Upper lobe of left lung (tissue), 6 donors: ENCODE measurements at regions not wholly inside any gene's neighbourhood (a gene's known extent, or its start where the extent isn't known, plus 50 kb on each side); places are given as distances from the start of the nearest gene placed in this dataset.
A peak's percentile ranks its signal among the peaks of the same experiment; 100 is the strongest.

ENCODE experiments used
- ATAC-seq, 2 donors: fragments of 200-7000 bp; cut with Tn5 transposase; one replicate each; pipeline ENCODE4 v1.9.1; 2022; ENCODE audit warnings: mild to moderate bottlenecking in 2 of 2, moderate library complexity in 2 of 2; ENCODE audit not compliant: low FRiP score in 2 of 2
- DNase-seq, 2 donors: peaks; one replicate each; pipeline ENCODE4 v3.0.0-alpha.2; 2019 to 2020
- H3K27ac ChIP-seq, 4 donors: fragments of 200-600 bp; sonication (generic); one replicate each; pipeline ENCODE4 v1.5.1; 2016 to 2019
- H3K27me3 ChIP-seq, 4 donors: fragments of 200-600 bp; sonication (generic); one replicate each; pipeline ENCODE4 v1.5.1; 2017 to 2019
- H3K36me3 ChIP-seq, 4 donors: fragments of 200-600 bp; sonication (generic); one replicate each; pipeline ENCODE4 v1.5.1; 2016 to 2019
- H3K4me1 ChIP-seq, 4 donors: fragments of 200-600 bp; sonication (generic); one replicate each; pipeline ENCODE4 v1.5.1; 2018 to 2019
- H3K4me3 ChIP-seq, 4 donors: fragments of 200-600 bp; sonication (generic); one replicate each; pipeline ENCODE4 v1.5.1; 2017 to 2019; ENCODE audit warnings: mild to moderate bottlenecking in 2 of 4, moderate library complexity in 1 of 4
- H3K9me3 ChIP-seq, 4 donors: fragments of 200-600 bp; sonication (generic); one replicate each; pipeline ENCODE4 v1.5.1; 2018 to 2019
- EP300 ChIP-seq, 4 donors: sonication (generic); formaldehyde crosslinking; IDR thresholded peaks; one replicate each; pipeline ENCODE4 v1.5.1; 2017; ENCODE audit warnings: antibody characterized with exemption in 4 of 4, control low read depth in 2 of 4
- POLR2A ChIP-seq, 4 donors: fragments of 450-650 bp; IDR thresholded peaks; one replicate each; pipeline ENCODE4 v1.5.1; 2016 to 2017; ENCODE audit warnings: antibody characterized with exemption in 4 of 4, mild to moderate bottlenecking in 2 of 4
- POLR2AphosphoS5 ChIP-seq, 2 donors: sonication (generic); formaldehyde crosslinking; IDR thresholded peaks; one replicate each; pipeline ENCODE4 v1.5.1; 2017; ENCODE audit warnings: antibody characterized with exemption in 2 of 2
- WGBS, 2 donors: methylation state at CpG; one replicate each; pipeline ENCODE4 v1.1.5; 2017 to 2018; 5-methylcytosine and 5-hydroxymethylcytosine counted together
- TF ChIP-seq, protein P1 (sequence below), 6 experiments: fragments of 450-650 bp in 4 of 6; fragments of 200-600 bp in 2 of 6; sonication (generic) in 2 of 6; IDR thresholded peaks; one replicate each; pipeline ENCODE4 v1.5.1; 2016 to 2019; ENCODE audit warnings: antibody characterized with exemption in 6 of 6
- donor health status: DM: no; HTN: no; CAD: no; lungs with moderate emphysema.
- donor health status: DM: no; HTN: yes; CAD: no; lungs with severe emphysema.

DNA sequence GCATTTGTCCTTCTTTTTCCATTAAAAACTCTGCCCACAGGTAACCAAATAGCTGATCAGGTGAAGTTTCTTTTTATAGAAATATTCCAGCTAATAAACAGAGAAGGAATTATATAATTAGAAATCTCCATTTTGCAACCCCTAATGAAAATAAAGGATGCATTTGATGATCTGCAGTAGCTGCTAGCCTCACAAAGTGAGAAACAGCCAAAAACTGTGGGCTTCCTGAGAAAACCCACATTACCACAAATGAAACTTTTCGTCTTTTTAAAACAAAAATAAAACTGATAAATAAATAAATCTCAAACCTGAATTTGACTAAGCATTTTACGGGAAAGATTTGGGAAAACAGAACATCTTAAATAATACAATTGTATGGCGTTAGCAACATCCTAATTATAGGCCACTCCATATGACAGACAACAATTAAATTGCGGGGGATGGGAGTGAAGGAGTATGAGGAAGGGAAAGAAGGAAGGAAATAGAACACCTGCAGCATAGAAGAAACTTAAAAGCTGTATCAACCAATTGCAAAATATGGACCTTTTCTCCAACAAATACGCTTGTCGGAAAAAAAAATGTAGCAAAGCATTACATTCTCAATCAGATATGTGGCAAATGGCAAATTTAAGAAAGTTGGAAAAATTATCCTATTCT, 283.0 kb upstream of the ITGA1 start:
- no peak for TF ChIP-seq POLR2AphosphoS5 (IDR thresholded peaks at IDR 0.05)
- TF ChIP-seq EP300 (IDR thresholded peaks at IDR 0.05): no peak
- TF ChIP-seq POLR2A (IDR thresholded peaks at IDR 0.05): no peak
- TF ChIP-seq, protein P1, sequence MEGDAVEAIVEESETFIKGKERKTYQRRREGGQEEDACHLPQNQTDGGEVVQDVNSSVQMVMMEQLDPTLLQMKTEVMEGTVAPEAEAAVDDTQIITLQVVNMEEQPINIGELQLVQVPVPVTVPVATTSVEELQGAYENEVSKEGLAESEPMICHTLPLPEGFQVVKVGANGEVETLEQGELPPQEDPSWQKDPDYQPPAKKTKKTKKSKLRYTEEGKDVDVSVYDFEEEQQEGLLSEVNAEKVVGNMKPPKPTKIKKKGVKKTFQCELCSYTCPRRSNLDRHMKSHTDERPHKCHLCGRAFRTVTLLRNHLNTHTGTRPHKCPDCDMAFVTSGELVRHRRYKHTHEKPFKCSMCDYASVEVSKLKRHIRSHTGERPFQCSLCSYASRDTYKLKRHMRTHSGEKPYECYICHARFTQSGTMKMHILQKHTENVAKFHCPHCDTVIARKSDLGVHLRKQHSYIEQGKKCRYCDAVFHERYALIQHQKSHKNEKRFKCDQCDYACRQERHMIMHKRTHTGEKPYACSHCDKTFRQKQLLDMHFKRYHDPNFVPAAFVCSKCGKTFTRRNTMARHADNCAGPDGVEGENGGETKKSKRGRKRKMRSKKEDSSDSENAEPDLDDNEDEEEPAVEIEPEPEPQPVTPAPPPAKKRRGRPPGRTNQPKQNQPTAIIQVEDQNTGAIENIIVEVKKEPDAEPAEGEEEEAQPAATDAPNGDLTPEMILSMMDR (IDR thresholded peaks at IDR 0.05): no peak
- H3K27me3 ChIP-seq: no peaks in the 10 kb centered on the region
- no peaks in the 10 kb centered on the region for H3K9me3 ChIP-seq
- H3K4me3 ChIP-seq: no peak overlapping the region
- no peak for DNase-seq
- no peak overlapping the region for H3K27ac ChIP-seq
- H3K36me3 ChIP-seq: no peaks in the 10 kb centered on the region
- ATAC-seq: no peak
- whole genome bisulfite sequencing, 2 donors: 70 to 81% methylated on average over 6 of the region's 6 CpGs
- no peaks in the 10 kb centered on the region for H3K4me1 ChIP-seq

DNA sequence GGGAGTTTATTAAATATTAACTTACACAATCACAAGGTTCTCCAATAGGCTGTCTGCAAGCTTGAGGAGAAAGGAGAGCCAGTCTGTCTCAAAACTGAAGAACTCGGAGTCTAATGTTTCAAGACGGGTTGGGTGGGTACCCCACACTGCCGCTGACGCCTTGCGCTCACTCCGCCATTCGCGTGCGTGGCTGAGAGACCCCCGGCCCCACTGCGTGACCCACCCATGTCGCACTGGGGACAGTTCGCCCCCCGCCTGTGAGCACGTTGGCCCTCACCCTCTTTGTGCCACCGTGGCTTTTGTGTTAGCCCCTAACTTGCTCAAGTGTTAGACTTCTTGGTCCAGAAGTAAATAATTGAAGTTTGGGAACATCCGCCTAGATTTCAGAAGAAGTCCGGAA, 270.0 kb upstream of the ITGA1 start:
- no peaks in the 10 kb centered on the region for H3K4me1 ChIP-seq
- peak in 1 of 2 donors; percentile 53 for ATAC-seq
- H3K36me3 ChIP-seq: no peaks in the 10 kb centered on the region
- TF ChIP-seq EP300 (IDR thresholded peaks at IDR 0.05): no peak
- TF ChIP-seq POLR2A (IDR thresholded peaks at IDR 0.05): no peak
- TF ChIP-seq, protein P1 (IDR thresholded peaks at IDR 0.05): no peak
- no peak for TF ChIP-seq POLR2AphosphoS5 (IDR thresholded peaks at IDR 0.05)
- no peak overlapping the region for H3K4me3 ChIP-seq
- no peaks in the 10 kb centered on the region for H3K9me3 ChIP-seq
- H3K27me3 ChIP-seq: no peaks in the 10 kb centered on the region
- peak in 1 of 2 donors; percentile 70 for DNase-seq
- 97% methylated on average over 17 to 18 of the region's 18 CpGs for WGBS, 2 donors
- no peak overlapping the region for H3K27ac ChIP-seq

DNA sequence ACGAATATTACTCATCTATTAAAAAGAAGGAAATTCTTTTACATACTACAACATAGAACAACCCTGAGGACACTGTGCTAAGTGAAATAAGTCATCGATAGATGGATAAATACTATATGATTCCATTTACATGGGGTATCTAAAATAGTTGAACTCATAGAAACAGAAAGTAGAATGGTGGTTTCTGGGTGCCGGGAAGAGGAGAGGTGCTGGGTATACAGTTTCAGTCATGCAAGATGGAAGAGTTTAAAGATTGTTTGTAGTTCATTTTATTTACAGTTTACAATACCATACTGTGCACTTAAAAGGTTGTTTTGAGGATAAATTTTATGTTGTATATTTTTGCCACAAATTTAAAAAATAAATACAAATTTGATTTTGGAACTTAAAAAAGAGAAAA, 267.5 kb upstream of the ITGA1 start:
- DNase-seq (no peak), ATAC-seq (no peak)
- WGBS, 2 donors: 87% methylated on average over 3 of the region's 3 CpGs
- Histone ChIP-seq H3K9me3 (no peaks in the 10 kb centered on the region), H3K36me3 (no peaks in the 10 kb centered on the region), H3K27ac (no peak overlapping the region), H3K4me3 (no peak overlapping the region), H3K4me1 (no peaks in the 10 kb centered on the region), H3K27me3 (no peaks in the 10 kb centered on the region)
- TF ChIP-seq EP300 (IDR thresholded peaks at IDR 0.05) (no peak), POLR2AphosphoS5 (IDR thresholded peaks at IDR 0.05) (no peak), POLR2A (IDR thresholded peaks at IDR 0.05) (no peak)
- TF ChIP-seq, protein P1 (IDR thresholded peaks at IDR 0.05): no peak

DNA sequence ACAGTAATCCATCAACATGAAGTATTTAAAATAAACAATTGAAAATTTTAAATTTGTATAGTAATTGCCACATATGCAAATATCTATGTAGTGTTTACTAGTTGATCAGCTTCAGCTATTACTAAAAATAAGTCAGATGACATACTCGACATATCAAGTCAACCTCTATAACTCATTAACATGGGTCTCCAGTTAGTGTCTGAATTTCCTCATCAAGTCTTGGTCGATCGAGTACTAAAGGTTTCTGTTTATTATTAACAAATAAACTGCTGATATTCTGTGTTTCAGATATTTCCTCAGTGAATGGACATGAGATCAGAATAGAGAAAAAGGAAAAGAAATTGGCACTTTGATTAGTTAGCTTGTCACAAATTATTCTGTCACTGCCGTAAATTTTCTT, 266.5 kb upstream of the ITGA1 start:
- no peaks in the 10 kb centered on the region for H3K9me3 ChIP-seq
- no peaks in the 10 kb centered on the region for H3K36me3 ChIP-seq
- no peak overlapping the region for H3K4me3 ChIP-seq
- no peak overlapping the region for H3K27ac ChIP-seq
- H3K4me1 ChIP-seq: no peaks in the 10 kb centered on the region
- no peaks in the 10 kb centered on the region for H3K27me3 ChIP-seq
- TF ChIP-seq POLR2A (IDR thresholded peaks at IDR 0.05): no peak
- no peak for TF ChIP-seq EP300 (IDR thresholded peaks at IDR 0.05)
- TF ChIP-seq POLR2AphosphoS5 (IDR thresholded peaks at IDR 0.05): no peak
- TF ChIP-seq, protein P1 (IDR thresholded peaks at IDR 0.05): no peak
- no peak for ATAC-seq
- no peak for DNase-seq
- 83 to 90% methylated on average over 4 of the region's 4 CpGs for WGBS, 2 donors

DNA sequence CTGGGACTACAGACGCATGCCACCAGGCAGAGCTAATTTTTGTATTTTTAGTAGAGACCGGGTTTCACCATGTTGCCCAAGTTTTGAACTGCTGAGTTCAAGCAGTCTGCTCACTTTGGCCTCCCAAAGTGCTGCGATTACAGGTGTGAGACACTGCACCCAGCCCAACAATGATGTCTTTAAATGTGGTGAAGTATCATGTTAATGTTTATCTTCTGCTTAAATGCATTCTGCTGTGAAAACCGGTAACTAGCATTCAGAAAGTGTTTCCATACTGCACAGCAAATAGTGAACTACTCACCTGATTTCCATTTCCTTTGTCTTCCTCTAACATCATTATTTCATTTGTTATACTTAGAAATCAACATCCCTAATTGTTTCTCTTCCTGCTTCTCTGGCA, 264.0 kb upstream of the ITGA1 start:
- Histone ChIP-seq H3K36me3 (no peaks in the 10 kb centered on the region), H3K27me3 (no peaks in the 10 kb centered on the region), H3K4me1 (no peaks in the 10 kb centered on the region), H3K9me3 (no peaks in the 10 kb centered on the region), H3K4me3 (no peak overlapping the region), H3K27ac (no peak overlapping the region)
- no peak for ATAC-seq
- TF ChIP-seq POLR2A (IDR thresholded peaks at IDR 0.05) (no peak), POLR2AphosphoS5 (IDR thresholded peaks at IDR 0.05) (no peak)
- TF ChIP-seq, protein P1 (IDR thresholded peaks at IDR 0.05): no peak
- WGBS, 2 donors: 66 to 74% methylated on average over 4 of the region's 4 CpGs
- DNase-seq: no peak
